H1 (cell line): ENCODE measurements at regions not wholly inside any gene's neighbourhood (a gene's known extent, or its start where the extent isn't known, plus 50 kb on each side); places are given as distances from the start of the nearest gene placed in this dataset.

Experiments used
- CBX8 ChIP-seq: fragments of 300-800, 300-1000 bp; sonication (generic); IDR thresholded peaks from 2 replicates; pipeline ENCODE4 v1.7.1; 2016; ENCODE audit warnings: low read depth, low read length, borderline replicate concordance
- JUN ChIP-seq: IDR thresholded peaks from 2 replicates; pipeline ENCODE4 v1.6.1; 2011; ENCODE audit warnings: low read depth, mild to moderate bottlenecking, improper control_type of control experiment, low read length
- KDM5A ChIP-seq: fragments of 200-600 bp; IDR thresholded peaks from 2 replicates; pipeline ENCODE4 v1.7.1; 2012; ENCODE audit warnings: mild to moderate bottlenecking, low read length, inconsistent platforms, mixed read lengths
- POLR2A ChIP-seq, 2 experiments: IDR thresholded peaks; 1 replicate in 1 of 2; 2 replicates in 1 of 2; pipeline ENCODE4 v1.6.1; 2011; ENCODE audit warnings: low read depth in 2 of 2, low read length in 2 of 2, mild to moderate bottlenecking in 2 of 2; ENCODE audit errors: control extremely low read depth in 1 of 2
- RAD21 ChIP-seq, 2 experiments: IDR thresholded peaks in 1 of 2; conservative IDR thresholded peaks in 1 of 2; 2 replicates each; pipeline ENCODE4 v1.6.1; 2011; ENCODE audit warnings: low read depth in 2 of 2, low read length in 2 of 2, improper control_type of control experiment in 1 of 2, inconsistent platforms in 1 of 2, mild to moderate bottlenecking in 1 of 2, moderate library complexity in 1 of 2

DNA sequence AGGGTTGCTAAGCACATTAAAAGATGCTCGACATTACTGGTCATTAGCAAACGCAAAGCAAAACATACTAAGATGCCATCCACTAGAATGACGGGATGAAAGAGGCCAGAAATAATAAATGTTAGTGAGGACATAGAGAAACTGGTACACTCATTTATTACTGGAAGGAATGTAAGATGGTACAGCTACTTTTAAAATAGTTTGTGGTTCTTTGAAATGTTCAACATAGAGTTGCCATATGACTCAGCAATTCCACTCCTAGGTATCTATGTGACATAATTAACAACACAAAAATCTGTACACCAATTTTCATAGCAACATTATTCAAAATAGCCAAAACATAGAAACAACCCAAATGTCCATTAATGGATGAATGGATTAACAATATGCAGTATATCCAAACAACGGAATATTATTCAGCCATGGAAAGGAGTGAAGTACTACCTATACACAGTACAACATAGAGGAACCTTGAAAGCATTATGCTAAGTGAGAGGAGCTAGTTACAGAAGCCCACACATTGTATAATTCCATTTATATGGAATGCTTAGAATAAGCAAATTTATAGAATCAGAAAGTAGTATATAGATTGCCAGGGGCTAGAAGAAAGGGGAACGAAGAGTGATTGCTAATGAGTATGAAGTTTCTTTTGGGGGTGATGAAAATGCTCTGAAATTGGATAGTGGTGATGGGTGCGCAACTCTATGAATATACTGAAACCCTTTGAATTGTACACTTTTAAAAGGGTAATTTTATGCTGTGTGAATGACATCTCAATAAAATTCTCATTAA lies 61.9 kb upstream of the IL1R1 start (continued):
- TF ChIP-seq JUN, result no peak
- no peak for TF ChIP-seq CBX8
- TF ChIP-seq RAD21 (IDR thresholded peaks at IDR 0.05 in 1 of 2, conservative IDR thresholded peaks at IDR 0.05 in 1 of 2; ENCODE audit: low read depth in 2 of 2, low read length in 2 of 2), result no peak
- TF ChIP-seq KDM5A, result no peak
- TF ChIP-seq POLR2A (IDR thresholded peaks at IDR 0.05; ENCODE audit: control extremely low read depth in 1 of 2, low read depth in 2 of 2, low read length in 2 of 2), result no peak
